Stimulated activated CD4-positive, alpha-beta T cell treated with anti-CD3 and anti-CD28 coated beads, Interleukin-4, amount 100 ng/mL, for 4 hours (primary cell): ENCODE measurements at regions not wholly inside any gene's neighbourhood (a gene's known extent, or its start where the extent isn't known, plus 50 kb on each side); places are given as distances from the start of the nearest gene placed in this dataset.
"Not testable (repeated sequence)": the region's sequence is repeated elsewhere in the genome, so short reads cannot be mapped to it uniquely, and the experiment has no call there.

Experiments
- DNase-seq, 2 experiments: peaks; one replicate each; pipeline ENCODE4 v3.0.0-alpha.2; 2020

- no peak for DNase-seq
Measured at GRCh38 chr2:210730672-210731071, 174.3 kb downstream of the CPS1 start.

- not testable (repeated sequence) for DNase-seq
Measured at GRCh38 chr2:210746826-210747225, 190.4 kb downstream of the CPS1 start.

- no peak for DNase-seq
Measured at GRCh38 chr2:210752532-210752931, 196.1 kb downstream of the CPS1 start.

GRCh38 chr2:210753386-210753785, 197.0 kb downstream of the CPS1 start:
- no peak for DNase-seq

GRCh38 chr2:210756855-210757254, 200.5 kb downstream of the CPS1 start:
- no peak for DNase-seq

GRCh38 chr2:210762604-210763588, 206.5 kb downstream of the CPS1 start:
- no peak for DNase-seq

- DNase-seq = no peak
Measured at GRCh38 chr2:210768329-210768910, 212.0 kb downstream of the CPS1 start.

GRCh38 chr2:210776756-210777155, 220.4 kb downstream of the CPS1 start:
- no peak for DNase-seq

GRCh38 chr2:210782222-210782621, 225.8 kb downstream of the CPS1 start:
- DNase-seq = no peak

- not testable (repeated sequence) for DNase-seq
Measured at GRCh38 chr2:210787831-210788230, 231.4 kb downstream of the CPS1 start.

- no peak for DNase-seq
Measured at GRCh38 chr2:210792000-210792399, 235.6 kb downstream of the CPS1 start.

- DNase-seq = no peak
Measured at GRCh38 chr2:210795506-210795905, 239.1 kb downstream of the CPS1 start.

- DNase-seq = no peak
Measured at GRCh38 chr2:210798180-210798579, 241.8 kb downstream of the CPS1 start.

GRCh38 chr2:210814251-210815025, 258.0 kb downstream of the CPS1 start:
- no peak for DNase-seq

GRCh38 chr2:210816769-210817168, 260.4 kb downstream of the CPS1 start:
- no peak for DNase-seq

- DNase-seq = no peak
Measured at GRCh38 chr2:210818473-210818872, 262.1 kb downstream of the CPS1 start.

GRCh38 chr2:210833403-210833802, 277.0 kb downstream of the CPS1 start:
- no peak for DNase-seq

GRCh38 chr2:210839034-210839433, 282.6 kb downstream of the CPS1 start:
- DNase-seq = no peak

- no peak for DNase-seq
Measured at GRCh38 chr2:210839450-210839849, 283.1 kb downstream of the CPS1 start.

- no peak for DNase-seq
Measured at GRCh38 chr2:210842896-210843295, 286.5 kb downstream of the CPS1 start.

GRCh38 chr2:210844016-210844415, 287.6 kb downstream of the CPS1 start:
- no peak for DNase-seq

- DNase-seq = no peak
Measured at GRCh38 chr2:210859314-210859713, 302.9 kb downstream of the CPS1 start.

GRCh38 chr2:210860276-210860675, 303.9 kb downstream of the CPS1 start:
- no peak for DNase-seq
